H1 (cell line): ENCODE measurements at regions not wholly inside any gene's neighbourhood (a gene's known extent, or its start where the extent isn't known, plus 50 kb on each side); places are given as distances from the start of the nearest gene placed in this dataset.

ENCODE experiments used
- ASH2L ChIP-seq: fragments of 200-600, 300-600 bp; sonication (generic); IDR thresholded peaks from one replicate; pipeline ENCODE4 v1.7.1; 2017; ENCODE audit warnings: low read length
- CHD7 ChIP-seq: fragments of 300-600 bp; sonication (generic); IDR thresholded peaks from 2 replicates; pipeline ENCODE4 v1.7.1; 2012; ENCODE audit warnings: low read length, moderate library complexity, mild to moderate bottlenecking, inconsistent platforms; ENCODE audit not compliant: insufficient replicate concordance
- EZH2 ChIP-seq: fragments of 200-600 bp; sonication (generic); IDR thresholded peaks from 2 replicates; pipeline ENCODE4 v1.7.1; 2012; ENCODE audit warnings: low read depth, mild to moderate bottlenecking, moderate library complexity, low read length, inconsistent platforms; ENCODE audit not compliant: severe bottlenecking
- HDAC6 ChIP-seq: IDR thresholded peaks from one replicate; pipeline ENCODE4 v1.7.1; 2012; ENCODE audit warnings: low read depth, mild to moderate bottlenecking, inconsistent platforms, low read length, moderate library complexity
- TF ChIP-seq, protein P1 (sequence below): IDR thresholded peaks from 2 replicates; pipeline ENCODE4 v1.6.1; 2011; ENCODE audit warnings: low read depth, mild to moderate bottlenecking, low read length; ENCODE audit not compliant: insufficient read depth

DNA sequence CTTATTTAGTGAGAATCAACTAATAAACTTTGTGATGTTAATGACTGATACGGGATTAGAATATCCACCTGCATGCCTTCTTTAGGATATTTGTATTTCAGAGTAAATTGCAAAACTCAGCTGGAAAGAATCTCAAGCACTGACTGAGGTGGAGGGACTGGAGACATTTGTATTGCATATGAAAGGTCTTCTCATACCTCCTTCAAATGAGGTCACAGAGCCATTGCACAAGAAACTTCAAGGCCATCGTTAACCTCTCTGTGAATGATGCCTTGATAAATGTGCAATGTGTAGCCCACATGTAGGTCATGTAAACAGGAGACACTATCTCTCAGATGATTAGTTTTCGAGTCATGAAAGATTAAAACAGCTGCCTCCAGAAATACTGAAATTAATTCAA, 531.7 kb upstream of the PLXNA2 start (continued):
- no peak for TF ChIP-seq CHD7
- TF ChIP-seq ASH2L = no peak
- TF ChIP-seq EZH2 = no peak
- TF ChIP-seq HDAC6 = no peak
- TF ChIP-seq, protein P1, sequence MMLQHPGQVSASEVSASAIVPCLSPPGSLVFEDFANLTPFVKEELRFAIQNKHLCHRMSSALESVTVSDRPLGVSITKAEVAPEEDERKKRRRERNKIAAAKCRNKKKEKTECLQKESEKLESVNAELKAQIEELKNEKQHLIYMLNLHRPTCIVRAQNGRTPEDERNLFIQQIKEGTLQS = no peak
